ENCODE measurements at regions not wholly inside any gene's neighbourhood (a gene's known extent, or its start where the extent isn't known, plus 50 kb on each side); places are given as distances from the start of the nearest gene placed in this dataset.

DNA sequence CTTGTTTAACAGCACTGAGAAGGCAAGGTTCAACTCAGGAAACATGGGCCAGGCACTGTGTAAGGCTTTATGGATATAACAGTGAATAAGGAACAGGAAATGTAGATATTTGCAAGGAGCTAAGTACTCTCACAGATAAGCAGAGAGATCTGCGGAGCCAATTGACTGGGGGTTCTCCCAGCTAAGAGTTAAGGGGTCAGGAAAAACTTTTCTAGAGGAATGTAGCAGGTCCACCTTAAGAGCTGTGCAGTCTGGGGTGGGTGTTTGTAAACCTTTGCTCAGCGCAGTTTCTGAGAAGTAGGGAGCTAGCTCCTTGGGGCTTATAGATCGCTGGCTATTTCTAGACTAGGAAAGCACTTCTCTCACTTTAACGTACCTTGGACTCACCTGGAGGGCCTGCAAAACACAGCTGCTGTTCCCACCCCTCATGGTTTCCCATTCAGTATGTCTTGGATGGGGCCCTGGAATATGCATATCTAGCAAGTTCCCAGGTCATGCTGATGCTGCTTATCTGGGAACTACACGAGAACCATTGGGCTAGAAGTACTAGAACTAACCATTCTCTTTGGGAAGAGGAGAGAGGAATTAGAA is 51.7 kb downstream of the TLCD4 start:
- Histone ChIP-seq H3K4me2 (peak overlapping the region; percentile 55), H3K27ac (peak overlapping the region; percentile 93 to 94), H3K4me1 (peaks cover 68% of the 10 kb centered on the region), H3K4me3 (no peak overlapping the region), H3K9me3 (no peaks in the 10 kb centered on the region)
- 40% methylated on average over 5 of the region's 5 CpGs for WGBS (ENCODE audit: missing lambda C conversion rate)
- peak in 1 of 2 experiments; percentile 38 for DNase-seq (ENCODE audit: low read depth in 1 of 2, low spot score in 1 of 2)
- ATAC-seq: peak in 1 of 2 experiments; percentile 53; a peak in 4 of 6 replicates
- no peak for FAIRE-seq
- POLR2A ChIA-PET: interaction anchor here (1.9 kb wide), 1 partner anchor 65 kb away, joined by 10 read pairs; the partner anchor contains the start of gene RWDD3
- CTCF ChIA-PET: interaction anchor here (0.9 to 1.0 kb wide), 2 partner anchors 9 to 65 kb away, joined by 3 read pairs; partner anchors contain the start of gene RWDD3
- no peak for TF ChIP-seq BHLHE40 (IDR thresholded peaks at IDR 0.05; ENCODE audit: low read depth, low read length)
- TF ChIP-seq FOSB (CRISPR knock-in tag; IDR thresholded peaks at IDR 0.05): no peak
- no peak for TF ChIP-seq PHF8 (IDR thresholded peaks at IDR 0.05; ENCODE audit: borderline replicate concordance, low read depth)
- TF ChIP-seq MAFK (IDR thresholded peaks at IDR 0.05; ENCODE audit: partially characterized antibody): peak; percentile 22
- TF ChIP-seq HOXB13 (CRISPR knock-in tag; IDR thresholded peaks at IDR 0.05; ENCODE audit: low read depth): 0 out of 2 replicates have a peak, but pooled peaks have one; percentile 39
- no peak for TF ChIP-seq FOXS1 (CRISPR knock-in tag; IDR thresholded peaks at IDR 0.05)
- no peak for TF ChIP-seq ESRRA (IDR thresholded peaks at IDR 0.05; ENCODE audit: borderline replicate concordance, low read length)
- TF ChIP-seq RARB (CRISPR knock-in tag; IDR thresholded peaks at IDR 0.05): no peak

DNA sequence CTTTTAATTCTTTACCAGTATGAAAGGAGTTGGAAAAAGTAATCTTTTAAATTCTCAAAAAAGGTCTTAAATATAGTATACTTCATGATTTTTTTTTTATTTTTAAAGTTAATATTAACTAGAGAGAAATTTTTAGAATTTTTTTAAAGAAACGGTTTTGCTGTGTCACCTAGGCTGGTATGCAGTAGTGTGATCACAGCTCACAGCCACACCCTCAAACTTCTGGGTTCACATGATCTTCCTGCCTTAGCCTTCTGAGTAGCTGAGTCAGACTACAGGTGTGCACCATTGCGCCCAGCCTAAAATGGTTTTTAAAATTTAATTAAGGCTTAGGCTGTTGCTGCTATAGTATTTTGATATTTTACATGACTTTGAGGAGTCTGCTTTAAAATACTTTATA is 52.4 kb downstream of the TLCD4 start:
- Histone ChIP-seq H3K9me3 (no peaks in the 10 kb centered on the region), H3K4me1 (peaks cover 68% of the 10 kb centered on the region), H3K4me3 (no peak overlapping the region), H3K4me2 (peak overlapping the region; percentile 55), H3K27ac (peak overlapping the region; percentile 93 to 94)
- DNase-seq (ENCODE audit: low read depth in 1 of 2, low spot score in 1 of 2) (peak; percentile 20 to 90), FAIRE-seq (peak; percentile 79), ATAC-seq (peak; percentile 95 to 100)
- TF ChIP-seq MAFK (IDR thresholded peaks at IDR 0.05; ENCODE audit: partially characterized antibody) (peak; percentile 82), FOSL2 (IDR thresholded peaks at IDR 0.05) (no peak), FOSL2 (CRISPR knock-in tag; IDR thresholded peaks at IDR 0.05) (peak; percentile 58), RCOR1 (IDR thresholded peaks at IDR 0.05; ENCODE audit: low read depth, low read length) (no peak), EP300 (IDR thresholded peaks at IDR 0.05) (peak in 1 of 2 experiments; percentile 62; a peak in 1 of 5 replicates), MAX (IDR thresholded peaks at IDR 0.05) (peak; percentile 20; the same call in 1 of the 2 replicates), GATA3 (IDR thresholded peaks at IDR 0.05; ENCODE audit: borderline replicate concordance) (peak; percentile 40; the same call in 1 of the 2 replicates), EHF (CRISPR knock-in tag; IDR thresholded peaks at IDR 0.05) (no peak), JUN (IDR thresholded peaks at IDR 0.05) (peak in 1 of 2 experiments; percentile 60; a peak in 2 of 5 replicates), NFE2L2 (conservative IDR thresholded peaks at IDR 0.05; ENCODE audit: low read length) (peak; percentile 70)
- TF ChIP-seq, protein P1, sequence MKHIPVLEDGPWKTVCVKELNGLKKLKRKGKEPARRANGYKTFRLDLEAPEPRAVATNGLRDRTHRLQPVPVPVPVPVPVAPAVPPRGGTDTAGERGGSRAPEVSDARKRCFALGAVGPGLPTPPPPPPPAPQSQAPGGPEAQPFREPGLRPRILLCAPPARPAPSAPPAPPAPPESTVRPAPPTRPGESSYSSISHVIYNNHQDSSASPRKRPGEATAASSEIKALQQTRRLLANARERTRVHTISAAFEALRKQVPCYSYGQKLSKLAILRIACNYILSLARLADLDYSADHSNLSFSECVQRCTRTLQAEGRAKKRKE (CRISPR knock-in tag; IDR thresholded peaks at IDR 0.05; ENCODE audit: low read depth): 0 out of 2 replicates have a peak, but pooled peaks have one; percentile 36
- 1% methylated on average over 2 of the region's 2 CpGs for whole genome bisulfite sequencing (ENCODE audit: missing lambda C conversion rate)
- POLR2A ChIA-PET: interaction anchor here (1.9 kb wide), 1 partner anchor 64 kb away, joined by 10 read pairs; the partner anchor contains the start of gene RWDD3
- CTCF ChIA-PET: no interaction called here

GRCh38 chr1:95171270-95172245 is 54.4 kb downstream of the TLCD4 start:
- FAIRE-seq (no peak), DNase-seq (ENCODE audit: low read depth in 1 of 2, low spot score in 1 of 2) (no peak), ATAC-seq (no peak)
- ChIA-PET POLR2A (interaction anchor here (0.7 kb wide), 1 partner anchor 62 kb away, joined by 3 read pairs; the partner anchor contains the start of gene RWDD3), CTCF (no interaction called here)
- Histone ChIP-seq H3K4me2 (0 out of 3 replicates have a peak overlapping the region, but pooled peaks have one; percentile 0), H3K9me3 (no peaks in the 10 kb centered on the region), H3K4me3 (no peak overlapping the region), H3K27ac (peak overlapping the region; percentile 93 to 94), H3K4me1 (peaks cover 60% of the 10 kb centered on the region)
- no peak for TF ChIP-seq MYC (IDR thresholded peaks at IDR 0.05; ENCODE audit: borderline replicate concordance, low read length)
- TF ChIP-seq, protein P2, sequence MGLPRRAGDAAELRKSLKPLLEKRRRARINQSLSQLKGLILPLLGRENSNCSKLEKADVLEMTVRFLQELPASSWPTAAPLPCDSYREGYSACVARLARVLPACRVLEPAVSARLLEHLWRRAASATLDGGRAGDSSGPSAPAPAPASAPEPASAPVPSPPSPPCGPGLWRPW (IDR thresholded peaks at IDR 0.05): no peak
- TF ChIP-seq MAX (IDR thresholded peaks at IDR 0.05): no peak
- peak in 1 of 2 experiments; percentile 6; a peak in 1 of 4 replicates for TF ChIP-seq CEBPB (IDR thresholded peaks at IDR 0.05)
- TF ChIP-seq CHD2 (IDR thresholded peaks at IDR 0.05; ENCODE audit: low read length, partially characterized antibody): no peak
- WGBS (ENCODE audit: missing lambda C conversion rate): 76% methylated on average over 7 of the region's 7 CpGs
